RCC 7860 (cell line): ENCODE measurements at regions not wholly inside any gene's neighbourhood (a gene's known extent, or its start where the extent isn't known, plus 50 kb on each side); places are given as distances from the start of the nearest gene placed in this dataset.
"Not testable (repeated sequence)": the region's sequence is repeated elsewhere in the genome, so short reads cannot be mapped to it uniquely, and the experiment has no call there.

Experiments
- DNase-seq: peaks from one replicate; pipeline ENCODE4 v3.0.0-alpha.2; 2015; ENCODE audit warnings: low spot score
- FAIRE-seq: peaks from 2 replicates; lab custom pipeline; 2012; peaks lifted over from hg19 to GRCh38; lab: Jason Lieb, UNC

- DNase-seq (no peak), FAIRE-seq (no peak)
Measured at GRCh38 chr7:127530148-127530547, 55.2 kb downstream of the GCC1 start.

GRCh38 chr7:127527561-127527960, 57.8 kb downstream of the GCC1 start:
- FAIRE-seq (no peak), DNase-seq (no peak)

DNA sequence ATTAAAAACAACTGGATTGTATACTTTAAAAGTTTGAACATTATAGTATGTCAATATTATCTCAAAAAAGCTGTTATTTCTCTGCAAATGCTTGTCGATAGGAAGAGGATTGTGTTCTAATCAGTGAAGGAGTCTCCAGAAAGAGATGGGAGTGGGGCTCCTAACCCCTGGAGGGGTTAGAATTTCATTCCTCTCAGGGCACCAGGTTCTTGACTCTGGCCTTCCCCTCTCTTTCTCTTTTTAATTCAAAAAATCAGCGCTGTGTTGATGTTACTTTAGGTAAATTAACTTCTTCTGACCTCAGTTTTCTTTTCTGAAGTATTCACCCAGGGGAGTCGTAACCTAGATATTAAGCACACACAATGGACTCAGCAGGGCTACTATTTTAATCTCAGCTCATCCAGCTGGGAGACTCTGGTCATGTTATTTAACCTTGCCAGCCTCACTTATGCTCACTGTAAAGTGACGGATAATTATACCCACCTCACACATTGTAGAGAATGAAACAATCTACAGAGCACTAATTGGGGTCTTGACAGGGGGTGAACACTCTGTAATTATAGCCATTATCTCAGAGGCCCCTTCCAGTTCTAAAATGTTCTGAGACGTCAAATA, 59.4 kb downstream of the GCC1 start:
- DNase-seq (no peak), FAIRE-seq (no peak)

DNA sequence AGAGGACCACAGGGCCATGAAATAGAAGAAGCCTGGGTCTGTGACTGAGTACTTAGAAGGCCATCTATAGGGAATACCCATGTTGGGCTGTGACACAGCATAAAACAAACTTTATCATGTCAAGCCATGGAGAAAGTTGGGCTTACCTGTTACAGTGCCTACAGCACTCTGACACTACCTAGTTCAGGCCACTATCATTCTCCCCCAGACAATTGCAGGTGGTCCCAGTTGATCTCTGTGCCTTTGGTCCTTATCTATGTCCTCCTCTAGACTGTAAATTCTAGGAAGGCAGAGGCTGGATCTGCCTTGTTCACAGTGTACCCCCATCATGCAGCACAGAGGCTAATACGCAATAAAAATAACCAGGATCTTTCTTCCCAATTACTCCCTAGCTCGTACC, 69.1 kb downstream of the GCC1 start:
- DNase-seq = no peak
- FAIRE-seq = no peak

- DNase-seq (peak; percentile 35), FAIRE-seq (no peak)
Measured at GRCh38 chr7:127514499-127514898, 70.9 kb downstream of the GCC1 start.

GRCh38 chr7:127513311-127513710, 72.1 kb downstream of the GCC1 start:
- no peak for DNase-seq
- no peak for FAIRE-seq

DNA sequence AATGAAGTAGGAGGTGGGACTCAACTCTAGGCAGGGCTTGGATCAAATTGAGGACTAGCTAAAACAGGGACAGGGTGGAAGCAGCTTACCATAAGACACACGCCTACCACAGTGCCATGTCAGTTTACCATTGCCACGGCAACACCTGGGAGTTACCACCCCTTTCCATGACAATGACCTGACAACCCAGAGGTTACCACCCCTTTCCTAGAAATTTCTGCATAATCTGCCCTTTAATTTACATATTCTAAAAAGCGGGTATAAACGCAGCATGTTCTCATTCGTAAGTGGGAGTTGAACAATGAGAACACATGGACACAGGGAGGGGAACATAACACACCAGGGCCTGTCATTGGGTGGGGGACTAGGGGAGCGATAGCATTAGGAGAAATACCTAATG, 72.7 kb downstream of the GCC1 start:
- FAIRE-seq (no peak), DNase-seq (no peak)

DNA sequence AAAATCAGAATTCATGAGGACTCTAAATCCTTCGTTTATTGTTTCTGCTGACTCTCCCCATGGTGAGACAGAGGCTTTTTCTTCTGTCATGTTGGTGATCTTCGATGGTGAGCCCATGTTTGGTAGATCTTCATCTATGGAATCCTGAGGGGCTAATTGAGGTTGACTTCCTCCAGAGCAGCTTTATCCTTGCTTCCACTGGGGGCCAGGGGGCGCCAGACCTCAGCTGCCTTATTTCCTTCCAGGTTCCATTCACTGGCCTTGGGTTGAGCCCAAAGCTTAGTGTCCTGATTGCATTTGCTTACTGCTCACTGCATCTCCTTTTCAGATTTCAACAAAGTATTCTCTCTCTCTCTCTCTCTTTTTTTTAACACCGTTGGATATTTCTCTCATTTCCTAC, 80.7 kb downstream of the GCC1 start:
- DNase-seq (no peak), FAIRE-seq (no peak)

DNA sequence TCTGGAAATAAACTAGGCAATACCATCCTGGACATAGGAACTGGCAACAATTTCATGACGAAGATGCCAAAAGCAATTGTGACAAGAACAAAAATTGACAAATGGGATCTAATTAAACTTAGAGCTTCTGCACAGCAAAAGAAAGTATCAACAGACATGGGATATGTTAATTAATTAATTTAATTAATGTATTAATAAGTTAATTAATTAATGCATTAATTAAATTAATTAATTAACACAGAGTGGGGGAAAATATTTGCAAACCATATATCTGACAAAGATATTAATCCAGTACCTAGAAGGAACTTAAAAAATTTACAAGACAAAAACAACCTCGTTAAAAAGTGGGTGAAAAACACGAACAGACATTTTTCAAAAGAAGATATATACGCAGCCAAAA, 83.6 kb downstream of the GCC1 start:
- DNase-seq = no peak
- FAIRE-seq = no peak

DNA sequence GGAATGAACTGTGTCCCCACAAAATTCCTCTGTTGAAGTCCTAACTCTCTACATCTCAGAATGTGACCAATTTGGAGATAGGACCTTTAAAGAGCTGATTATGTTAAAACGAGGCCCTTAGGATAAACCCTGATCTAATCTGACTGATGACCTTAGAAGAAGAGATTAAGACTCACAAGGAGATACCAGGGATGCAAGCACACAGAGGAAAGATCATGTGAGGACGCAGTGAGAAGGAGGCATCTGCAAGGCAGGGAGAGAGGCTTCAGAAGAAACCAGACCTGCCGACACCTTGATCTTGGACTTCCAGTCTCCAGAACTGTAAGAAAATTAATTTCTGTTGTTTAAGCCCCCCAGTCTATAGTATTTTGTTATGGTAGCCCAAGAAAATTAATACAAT, 94.9 kb upstream of the ZNF800 start:
- FAIRE-seq = no peak
- DNase-seq = no peak

GRCh38 chr7:127486654-127487053, 94.1 kb upstream of the ZNF800 start:
- no peak for FAIRE-seq
- peak; percentile 23 for DNase-seq

GRCh38 chr7:127485482-127485881, 93.0 kb upstream of the ZNF800 start:
- no peak for DNase-seq
- no peak for FAIRE-seq

GRCh38 chr7:127484954-127485353, 92.4 kb upstream of the ZNF800 start:
- no peak for DNase-seq
- FAIRE-seq = no peak

DNA sequence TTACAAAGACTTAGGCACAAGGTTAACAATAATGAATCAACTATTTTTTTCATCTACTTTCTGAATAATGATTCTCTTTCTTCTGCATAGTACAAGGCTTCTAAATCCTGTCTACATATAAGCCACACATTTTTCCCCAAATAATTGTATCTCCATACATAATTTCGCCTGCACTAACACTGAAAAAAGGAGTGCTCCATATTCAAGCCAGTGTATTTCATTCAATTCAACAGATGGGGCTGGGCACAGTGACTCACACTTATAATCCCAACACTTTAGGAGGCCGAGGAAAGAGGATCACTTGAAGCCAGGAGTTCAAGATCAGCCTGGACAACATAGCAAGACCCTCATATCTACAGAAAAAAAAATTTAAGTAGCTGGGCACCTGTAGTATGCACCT, 86.0 kb upstream of the ZNF800 start:
- DNase-seq (no peak), FAIRE-seq (no peak)

DNA sequence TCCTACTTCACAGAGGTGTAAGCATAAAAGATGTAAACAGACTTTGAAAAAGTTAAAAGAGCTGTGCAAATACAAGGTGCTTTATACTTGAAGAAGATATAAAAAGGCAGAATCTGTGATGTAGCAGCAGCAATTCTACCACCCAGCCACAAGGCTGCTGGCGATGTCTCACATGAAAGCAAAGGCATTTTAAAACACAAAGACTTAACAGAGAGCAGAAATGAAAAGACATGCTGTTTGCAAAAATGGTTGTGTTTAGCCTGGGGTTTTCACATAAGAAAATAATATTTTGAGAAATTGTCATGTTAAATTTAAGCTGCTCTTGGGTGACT, 85.5 kb upstream of the ZNF800 start:
- FAIRE-seq = no peak

DNA sequence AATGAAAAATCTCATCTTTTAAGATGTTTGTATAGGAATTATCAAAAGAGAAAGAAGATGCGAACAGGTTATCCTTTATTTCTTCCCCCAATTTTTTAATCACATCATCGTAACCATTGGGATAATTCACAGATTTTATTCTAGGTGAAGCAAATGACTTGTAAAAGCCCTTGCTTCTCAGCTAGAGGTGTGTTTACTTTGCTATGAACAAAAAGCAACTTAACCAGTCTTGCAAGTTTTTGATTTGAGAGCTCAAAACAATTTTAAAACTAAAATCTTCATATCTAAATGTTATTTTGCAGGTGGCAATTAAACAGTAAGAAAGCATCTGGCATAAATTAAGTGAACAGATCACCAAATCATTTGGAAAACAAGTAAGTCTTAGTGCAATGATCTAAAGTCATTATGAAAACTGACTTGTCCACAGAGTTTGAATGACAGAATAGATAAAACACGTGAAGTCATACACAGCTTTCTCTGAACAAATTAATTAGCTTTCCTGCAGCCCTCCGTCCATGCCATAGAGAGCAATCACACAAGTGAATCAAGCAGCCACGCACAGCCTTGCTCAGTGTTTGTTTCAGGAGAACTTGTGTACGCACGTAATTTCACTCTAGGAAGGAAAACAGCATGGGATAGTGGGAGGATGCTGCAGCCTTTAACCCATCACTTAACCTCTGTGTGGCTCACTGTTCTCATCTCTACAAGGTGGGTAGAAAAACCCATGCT, 85.0 kb upstream of the ZNF800 start:
- DNase-seq = no peak
- no peak for FAIRE-seq

More for the DNA sequence above, 85.5 kb upstream of the ZNF800 start:
- no peak for DNase-seq

DNA sequence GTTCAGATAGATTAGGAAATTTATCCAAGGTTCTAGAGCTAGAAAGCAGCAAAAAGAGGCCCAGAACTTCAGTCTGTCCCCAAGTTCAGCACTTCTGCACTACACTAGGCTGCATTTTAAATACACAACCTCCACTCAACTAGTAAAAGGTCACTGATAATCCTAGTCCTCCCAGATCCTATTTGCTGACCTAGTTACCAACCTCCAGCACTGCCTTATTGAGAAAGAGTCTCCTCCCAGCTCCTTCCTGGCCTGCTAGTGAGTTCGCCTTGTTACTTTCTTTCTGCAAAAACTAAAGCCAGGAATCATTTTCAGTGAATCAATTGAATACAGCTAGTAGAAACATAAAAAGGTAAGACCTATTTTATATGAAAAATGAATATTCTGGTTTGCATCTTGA, 84.1 kb upstream of the ZNF800 start:
- no peak for DNase-seq
- no peak for FAIRE-seq

- no peak for DNase-seq
- no peak for FAIRE-seq
Measured at GRCh38 chr7:127474457-127474856, 81.9 kb upstream of the ZNF800 start.

GRCh38 chr7:127473409-127473808, 80.9 kb upstream of the ZNF800 start:
- no peak for FAIRE-seq
- no peak for DNase-seq

DNA sequence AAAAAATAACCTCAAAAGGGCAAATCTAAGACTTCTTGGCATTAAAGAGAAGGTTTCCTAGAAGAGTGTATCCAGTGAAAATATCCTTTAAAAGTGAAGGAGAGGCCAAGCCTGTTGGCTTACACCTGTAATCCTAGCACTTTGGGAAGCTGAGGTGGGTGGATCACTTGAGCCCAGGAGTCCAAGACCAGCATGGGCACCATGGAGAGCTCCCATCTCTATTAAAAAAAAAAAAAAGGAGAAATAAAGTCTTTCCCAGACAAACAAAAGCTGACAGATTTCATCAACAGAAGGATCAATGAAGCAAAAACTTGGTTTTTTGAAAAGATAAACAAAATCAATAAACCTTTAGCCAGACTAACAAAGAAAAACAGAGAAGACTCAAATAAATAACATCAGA, 67.6 kb upstream of the ZNF800 start:
- FAIRE-seq (no peak), DNase-seq (no peak)

GRCh38 chr7:127451258-127451657, 58.8 kb upstream of the ZNF800 start:
- FAIRE-seq, DNase-seq: not testable (repeated sequence)

DNA sequence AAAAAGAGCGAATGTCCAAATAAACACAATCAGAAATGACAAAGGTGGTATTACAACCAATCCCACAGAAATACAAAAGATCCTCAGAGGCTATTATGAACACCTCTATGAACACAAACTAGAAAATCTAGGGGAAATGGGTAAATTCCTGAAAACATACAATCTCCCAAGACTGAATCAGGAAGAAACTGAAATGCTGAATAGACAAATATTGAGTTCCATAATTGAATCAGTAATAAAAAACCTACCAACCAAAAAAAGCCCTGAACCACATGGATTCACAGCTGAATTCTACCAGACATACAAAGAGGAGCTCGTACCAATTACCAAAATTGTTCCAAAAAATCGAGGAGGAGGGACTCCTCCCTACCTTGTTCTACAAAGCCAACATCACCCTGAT, 56.1 kb upstream of the ZNF800 start:
- no peak for FAIRE-seq
- no peak for DNase-seq
